ENCODE measurements at regions not wholly inside any gene's neighbourhood (a gene's known extent, or its start where the extent isn't known, plus 50 kb on each side); places are given as distances from the start of the nearest gene placed in this dataset.
"Not testable (repeated sequence)": the region's sequence is repeated elsewhere in the genome, so short reads cannot be mapped to it uniquely, and the experiment has no call there.

DNA sequence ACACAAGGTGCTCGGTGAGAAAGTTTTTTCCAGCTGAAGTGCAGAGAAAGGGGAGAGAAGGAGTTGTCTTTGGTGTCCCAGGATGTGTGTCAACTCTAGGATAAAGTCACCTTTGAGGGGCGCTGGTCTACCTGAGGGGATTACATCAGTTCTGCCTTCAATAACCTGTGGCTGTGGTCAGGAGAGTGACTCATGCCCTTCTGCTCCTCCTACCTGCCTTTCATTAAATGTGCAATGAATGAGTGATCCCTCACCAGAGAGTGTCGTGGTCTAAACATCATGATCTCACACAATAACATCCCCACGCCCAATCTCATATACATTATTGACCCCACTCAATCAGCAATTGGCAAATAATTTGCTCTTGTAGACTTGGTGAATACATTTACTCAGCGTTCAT lies 83.4 kb downstream of the OR4M2 start:
- not testable (repeated sequence) for H3K27ac ChIP-seq (replicated peaks; ENCODE audit: low read length); H2BK5ac ChIP-seq (ENCODE audit: low read length); H4K8ac ChIP-seq (ENCODE audit: low read depth, low read length); H3K79me1 ChIP-seq (ENCODE audit: low read depth, low read length); H2BK120ac ChIP-seq (ENCODE audit: low read depth, low read length); H2AK5ac ChIP-seq (ENCODE audit: low read depth, low read length); H2BK15ac ChIP-seq (ENCODE audit: low read length); H3K4me3 ChIP-seq (ENCODE audit: low read length in 2 of 2); H2BK12ac ChIP-seq (ENCODE audit: low read length); H3K4me1 ChIP-seq (ENCODE audit: control insufficient read depth in 2 of 2, insufficient read depth in 1 of 2, low read depth in 1 of 2, low read length in 2 of 2); H3K23ac ChIP-seq (ENCODE audit: low read depth, low read length, poor library complexity); H3K9ac ChIP-seq (ENCODE audit: low read depth, low read length, poor library complexity); H3K27me3 ChIP-seq (ENCODE audit: control insufficient read depth in 3 of 3, insufficient read depth in 3 of 3, low read depth in 1 of 3, low read length in 3 of 3); H2AFZ ChIP-seq (ENCODE audit: low read length); DNase-seq (ENCODE audit: low spot score); H3K36me3 ChIP-seq (replicated peaks in 1 of 2; ENCODE audit: control insufficient read depth in 2 of 2, insufficient read depth in 2 of 2, low read length in 2 of 2); H4K91ac ChIP-seq (ENCODE audit: low read depth, low read length, poor library complexity); H3K9me3 ChIP-seq (replicated peaks in 1 of 2; ENCODE audit: control insufficient read depth in 2 of 2, insufficient read depth in 1 of 2, low read depth in 1 of 2, low read length in 2 of 2); H3K4me2 ChIP-seq (ENCODE audit: insufficient read depth, low read length, poor library complexity, severe bottlenecking); H3K18ac ChIP-seq (ENCODE audit: low read length); H3K4ac ChIP-seq (ENCODE audit: low read length); H3K14ac ChIP-seq (ENCODE audit: low read length)
- no CpG with 5 or more reads among the region's 5 CpGs for WGBS, 2 donors (ENCODE audit: extremely low coverage in 2 of 2, insufficient read length in 2 of 2, insufficient replicate concordance in 1 of 2)

DNA sequence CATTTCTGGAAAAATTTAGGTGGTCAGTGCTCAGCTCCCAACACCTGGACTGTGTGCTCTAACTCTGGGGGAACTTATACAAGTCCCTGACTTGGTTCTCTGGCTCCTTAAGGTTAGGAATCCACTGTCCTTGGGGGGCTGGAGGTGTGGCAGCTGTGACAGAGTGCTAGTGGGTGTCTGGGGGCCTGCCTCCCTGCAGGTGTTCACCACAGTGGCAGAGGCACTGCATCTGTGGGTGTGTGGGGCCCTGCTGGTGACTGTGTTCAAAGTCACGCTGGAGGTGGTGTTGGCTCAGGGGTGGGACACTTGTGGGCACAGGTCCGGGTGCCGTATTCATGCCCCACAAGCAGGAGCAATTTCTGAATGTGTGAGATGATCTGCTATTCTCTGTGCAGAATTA lies 87.2 kb downstream of the OR4M2 start:
- not testable (repeated sequence) for H4K91ac ChIP-seq (ENCODE audit: low read depth, low read length, poor library complexity); H3K79me1 ChIP-seq (ENCODE audit: low read depth, low read length); H3K27ac ChIP-seq (replicated peaks; ENCODE audit: low read length); H3K36me3 ChIP-seq (replicated peaks in 1 of 2; ENCODE audit: control insufficient read depth in 2 of 2, insufficient read depth in 2 of 2, low read length in 2 of 2); H3K9ac ChIP-seq (ENCODE audit: low read depth, low read length, poor library complexity); H2BK15ac ChIP-seq (ENCODE audit: low read length); H3K18ac ChIP-seq (ENCODE audit: low read length); H2AFZ ChIP-seq (ENCODE audit: low read length); H3K4me1 ChIP-seq (ENCODE audit: control insufficient read depth in 2 of 2, insufficient read depth in 1 of 2, low read depth in 1 of 2, low read length in 2 of 2); H2BK120ac ChIP-seq (ENCODE audit: low read depth, low read length); H3K4me3 ChIP-seq (ENCODE audit: low read length in 2 of 2); DNase-seq (ENCODE audit: low spot score); H3K23ac ChIP-seq (ENCODE audit: low read depth, low read length, poor library complexity); H3K27me3 ChIP-seq (ENCODE audit: control insufficient read depth in 3 of 3, insufficient read depth in 3 of 3, low read depth in 1 of 3, low read length in 3 of 3); H3K14ac ChIP-seq (ENCODE audit: low read length); H4K8ac ChIP-seq (ENCODE audit: low read depth, low read length); H3K9me3 ChIP-seq (replicated peaks in 1 of 2; ENCODE audit: control insufficient read depth in 2 of 2, insufficient read depth in 1 of 2, low read depth in 1 of 2, low read length in 2 of 2); H2AK5ac ChIP-seq (ENCODE audit: low read depth, low read length); H3K4ac ChIP-seq (ENCODE audit: low read length); H3K4me2 ChIP-seq (ENCODE audit: insufficient read depth, low read length, poor library complexity, severe bottlenecking); H2BK12ac ChIP-seq (ENCODE audit: low read length); H2BK5ac ChIP-seq (ENCODE audit: low read length)
- WGBS, 2 donors (ENCODE audit: extremely low coverage in 2 of 2, insufficient read length in 2 of 2, insufficient replicate concordance in 1 of 2), result no CpG with 5 or more reads among the region's 3 CpGs

DNA sequence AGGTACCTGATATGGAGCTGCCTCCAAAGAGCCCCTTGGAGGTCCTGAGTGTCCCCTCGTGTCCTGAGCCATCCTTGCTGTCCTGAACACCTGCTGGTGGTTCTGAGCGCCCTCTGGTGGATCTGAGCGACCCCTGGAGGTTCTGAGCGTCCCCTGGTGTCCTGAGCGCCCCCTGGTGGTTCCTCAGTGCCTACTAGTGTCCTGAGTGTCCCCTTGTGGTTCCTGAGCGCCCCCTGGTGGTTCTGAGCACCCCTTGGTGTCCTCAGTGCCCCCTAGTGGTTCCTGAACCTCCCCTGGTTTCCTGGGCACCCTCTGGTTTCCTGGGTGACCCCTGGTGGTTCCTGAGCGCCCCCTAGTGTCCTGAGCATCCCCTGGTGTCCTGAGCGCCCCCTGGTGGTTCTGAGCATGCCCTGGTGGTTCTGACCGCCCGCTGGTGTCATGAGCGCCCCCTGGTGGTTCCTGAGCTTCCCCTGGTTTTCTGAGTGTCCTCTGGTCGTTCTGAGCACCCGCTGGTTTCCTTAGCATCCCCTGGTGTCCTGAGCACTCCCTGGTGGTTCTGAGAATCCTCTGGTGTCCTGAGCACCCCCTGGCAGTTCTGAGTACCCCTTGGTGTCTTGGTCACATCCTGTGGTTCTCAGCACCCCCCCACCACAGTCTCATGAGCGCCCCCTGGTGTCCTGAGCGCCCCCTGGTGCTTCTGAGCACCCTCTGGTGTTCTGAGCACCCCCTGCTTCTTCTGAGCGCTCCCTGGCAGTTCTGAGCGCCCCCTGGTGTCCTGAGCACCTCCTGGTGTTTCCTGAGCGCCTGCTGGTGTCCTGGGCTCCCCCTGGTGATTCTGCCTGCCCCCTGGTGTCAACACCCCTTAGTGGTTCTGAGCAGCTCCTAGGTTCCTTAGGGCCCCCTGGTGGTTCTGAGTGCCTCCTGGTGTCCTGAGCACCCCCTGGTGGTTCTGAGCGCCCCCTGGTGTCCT lies 93.0 kb downstream of the OR4M2 start:
- not testable (repeated sequence) for H3K27ac ChIP-seq (replicated peaks; ENCODE audit: low read length); H3K4me3 ChIP-seq (ENCODE audit: low read length in 2 of 2); H2AFZ ChIP-seq (ENCODE audit: low read length); H2BK120ac ChIP-seq (ENCODE audit: low read depth, low read length); H3K27me3 ChIP-seq (ENCODE audit: control insufficient read depth in 3 of 3, insufficient read depth in 3 of 3, low read depth in 1 of 3, low read length in 3 of 3); H3K9me3 ChIP-seq (replicated peaks in 1 of 2; ENCODE audit: control insufficient read depth in 2 of 2, insufficient read depth in 1 of 2, low read depth in 1 of 2, low read length in 2 of 2); H4K91ac ChIP-seq (ENCODE audit: low read depth, low read length, poor library complexity); H3K36me3 ChIP-seq (replicated peaks in 1 of 2; ENCODE audit: control insufficient read depth in 2 of 2, insufficient read depth in 2 of 2, low read length in 2 of 2); H3K23ac ChIP-seq (ENCODE audit: low read depth, low read length, poor library complexity); DNase-seq (ENCODE audit: low spot score); H3K9ac ChIP-seq (ENCODE audit: low read depth, low read length, poor library complexity); H3K4ac ChIP-seq (ENCODE audit: low read length); H3K4me1 ChIP-seq (ENCODE audit: control insufficient read depth in 2 of 2, insufficient read depth in 1 of 2, low read depth in 1 of 2, low read length in 2 of 2); H2BK5ac ChIP-seq (ENCODE audit: low read length); H3K79me1 ChIP-seq (ENCODE audit: low read depth, low read length); H2BK12ac ChIP-seq (ENCODE audit: low read length); H4K8ac ChIP-seq (ENCODE audit: low read depth, low read length); H2AK5ac ChIP-seq (ENCODE audit: low read depth, low read length); H3K14ac ChIP-seq (ENCODE audit: low read length); H3K4me2 ChIP-seq (ENCODE audit: insufficient read depth, low read length, poor library complexity, severe bottlenecking); H3K18ac ChIP-seq (ENCODE audit: low read length); H2BK15ac ChIP-seq (ENCODE audit: low read length)
- no CpG with 5 or more reads among the region's 19 CpGs for WGBS, 2 donors (ENCODE audit: extremely low coverage in 2 of 2, insufficient read length in 2 of 2, insufficient replicate concordance in 1 of 2)

DNA sequence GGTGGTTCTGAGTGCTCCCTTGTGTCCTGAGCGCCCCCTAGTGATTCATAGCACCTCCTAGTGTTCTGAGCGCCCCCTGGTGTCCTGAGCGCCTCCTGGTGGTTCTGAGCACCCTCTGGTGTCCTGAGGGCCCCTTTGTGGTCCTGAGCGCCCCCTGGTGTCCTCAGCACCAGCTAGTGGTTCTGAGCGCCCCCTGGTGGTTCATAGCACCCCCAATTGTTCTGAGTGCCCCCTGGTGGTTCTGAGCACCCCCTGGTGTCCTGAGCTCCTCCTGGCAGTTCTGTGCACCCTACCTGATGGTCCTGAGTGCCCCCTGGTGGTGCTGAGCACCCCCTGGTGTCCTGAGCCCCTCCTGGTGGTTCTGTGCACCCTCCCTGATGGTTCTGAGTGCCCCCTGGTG lies 93.8 kb downstream of the OR4M2 start:
- not testable (repeated sequence) for H4K8ac ChIP-seq (ENCODE audit: low read depth, low read length); H3K4me3 ChIP-seq (ENCODE audit: low read length in 2 of 2); H3K9ac ChIP-seq (ENCODE audit: low read depth, low read length, poor library complexity); H2AK5ac ChIP-seq (ENCODE audit: low read depth, low read length); H3K14ac ChIP-seq (ENCODE audit: low read length); H2AFZ ChIP-seq (ENCODE audit: low read length); H2BK120ac ChIP-seq (ENCODE audit: low read depth, low read length); H3K9me3 ChIP-seq (replicated peaks in 1 of 2; ENCODE audit: control insufficient read depth in 2 of 2, insufficient read depth in 1 of 2, low read depth in 1 of 2, low read length in 2 of 2); H2BK5ac ChIP-seq (ENCODE audit: low read length); H4K91ac ChIP-seq (ENCODE audit: low read depth, low read length, poor library complexity); H2BK15ac ChIP-seq (ENCODE audit: low read length); H3K36me3 ChIP-seq (replicated peaks in 1 of 2; ENCODE audit: control insufficient read depth in 2 of 2, insufficient read depth in 2 of 2, low read length in 2 of 2); H3K23ac ChIP-seq (ENCODE audit: low read depth, low read length, poor library complexity); H3K79me1 ChIP-seq (ENCODE audit: low read depth, low read length); H3K27ac ChIP-seq (replicated peaks; ENCODE audit: low read length); H3K18ac ChIP-seq (ENCODE audit: low read length); H3K27me3 ChIP-seq (ENCODE audit: control insufficient read depth in 3 of 3, insufficient read depth in 3 of 3, low read depth in 1 of 3, low read length in 3 of 3); DNase-seq (ENCODE audit: low spot score); H3K4me1 ChIP-seq (ENCODE audit: control insufficient read depth in 2 of 2, insufficient read depth in 1 of 2, low read depth in 1 of 2, low read length in 2 of 2); H3K4ac ChIP-seq (ENCODE audit: low read length); H3K4me2 ChIP-seq (ENCODE audit: insufficient read depth, low read length, poor library complexity, severe bottlenecking); H2BK12ac ChIP-seq (ENCODE audit: low read length)
- WGBS, 2 donors (ENCODE audit: extremely low coverage in 2 of 2, insufficient read length in 2 of 2, insufficient replicate concordance in 1 of 2), result no CpG with 5 or more reads among the region's 5 CpGs

All from neuronal stem cell (in vitro differentiated cells).